Endothelial cell of hepatic sinusoid (primary cell): ENCODE measurements at regions not wholly inside any gene's neighbourhood (a gene's known extent, or its start where the extent isn't known, plus 50 kb on each side); places are given as distances from the start of the nearest gene placed in this dataset.

Experiments
- in situ Hi-C: cut with HindIII; loops from 2 replicates; pipeline ENCODE4 v1.10.0; 2017; ENCODE audit warnings: low sequenced_read_pairs

- in situ Hi-C loops = no loop called here
These were observed 53.4 kb downstream of the FOXB1 start for GRCh38 chr15:60057554-60057953.

GRCh38 chr15:60059186-60059585 is 55.1 kb downstream of the FOXB1 start:
- in situ Hi-C loops = no loop called here

- in situ Hi-C loops = loop anchor here (5.0 kb wide), 1 partner anchor 106 kb away; no protein-coding TSS in a partner anchor
These were observed 57.6 kb downstream of the FOXB1 start for GRCh38 chr15:60061758-60062157.

- in situ Hi-C loops = loop anchor here (5.0 kb wide), 1 partner anchor 104 kb away; no protein-coding TSS in a partner anchor
These were observed 58.7 kb downstream of the FOXB1 start for GRCh38 chr15:60062826-60063225.

GRCh38 chr15:60065951-60066350 is 61.8 kb downstream of the FOXB1 start:
- in situ Hi-C loops = no loop called here

GRCh38 chr15:60070838-60071493 is 66.9 kb downstream of the FOXB1 start:
- in situ Hi-C loops = no loop called here

- in situ Hi-C loops = no loop called here
These were observed 68.8 kb downstream of the FOXB1 start for GRCh38 chr15:60072826-60073465.

- in situ Hi-C loops = no loop called here
These were observed 69.3 kb downstream of the FOXB1 start for GRCh38 chr15:60073466-60073840.

GRCh38 chr15:60074181-60074885 is 70.2 kb downstream of the FOXB1 start:
- in situ Hi-C loops = no loop called here

- in situ Hi-C loops = no loop called here
These were observed 71.9 kb downstream of the FOXB1 start for GRCh38 chr15:60076045-60076444.

GRCh38 chr15:60076582-60077276 is 72.6 kb downstream of the FOXB1 start:
- in situ Hi-C loops = no loop called here

- in situ Hi-C loops = no loop called here
These were observed 73.7 kb downstream of the FOXB1 start for GRCh38 chr15:60077581-60078359.

GRCh38 chr15:60079210-60079609 is 75.1 kb downstream of the FOXB1 start:
- in situ Hi-C loops = no loop called here

GRCh38 chr15:60081976-60082375 is 77.9 kb downstream of the FOXB1 start:
- in situ Hi-C loops = no loop called here

GRCh38 chr15:60083318-60083717 is 79.2 kb downstream of the FOXB1 start:
- in situ Hi-C loops = no loop called here

GRCh38 chr15:60086681-60087429 is 82.7 kb downstream of the FOXB1 start:
- in situ Hi-C loops = no loop called here

- in situ Hi-C loops = no loop called here
These were observed 83.5 kb downstream of the FOXB1 start for GRCh38 chr15:60087561-60087960.

- in situ Hi-C loops = no loop called here
These were observed 86.6 kb downstream of the FOXB1 start for GRCh38 chr15:60090747-60091146.

- in situ Hi-C loops = no loop called here
These were observed 87.0 kb downstream of the FOXB1 start for GRCh38 chr15:60091157-60091556.

- in situ Hi-C loops = no loop called here
These were observed 87.8 kb downstream of the FOXB1 start for GRCh38 chr15:60091911-60092310.
